DND-41 (cell line): ENCODE measurements at regions not wholly inside any gene's neighbourhood (a gene's known extent, or its start where the extent isn't known, plus 50 kb on each side); places are given as distances from the start of the nearest gene placed in this dataset.
"Not testable (repeated sequence)": the region's sequence is repeated elsewhere in the genome, so short reads cannot be mapped to it uniquely, and the experiment has no call there.

ENCODE experiments used
- ATAC-seq: fragments of 200-7000 bp; cut with Tn5 transposase; 3 replicates; pipeline ENCODE4 v1.9.1; 2021; ENCODE audit warnings: low read depth; ENCODE audit not compliant: insufficient read depth
- DNase-seq: peaks from one replicate; pipeline ENCODE4 v3.0.0-alpha.2; 2020
- H2AFZ ChIP-seq: 2 replicates; pipeline ENCODE4 v1.6.0; 2012; ENCODE audit warnings: low read depth, low read length
- H3K27ac ChIP-seq: 2 replicates; pipeline ENCODE4 v1.5.1; 2012; ENCODE audit warnings: low read length, inconsistent platforms
- H3K27me3 ChIP-seq: fragments of 200-600 bp; sonication (generic); 2 replicates; pipeline ENCODE4 v1.6.0; 2012; ENCODE audit warnings: low read length, mild to moderate bottlenecking, inconsistent platforms; ENCODE audit not compliant: insufficient read depth, poor library complexity
- H3K36me3 ChIP-seq: 2 replicates; pipeline ENCODE4 v1.5.1; 2012; ENCODE audit warnings: low read length, inconsistent platforms; ENCODE audit not compliant: insufficient read depth
- H3K4me1 ChIP-seq: 2 replicates; pipeline ENCODE4 v1.5.1; 2012; ENCODE audit warnings: mild to moderate bottlenecking, low read length; ENCODE audit not compliant: insufficient read depth
- H3K4me2 ChIP-seq: 2 replicates; pipeline ENCODE4 v1.6.0; 2012; ENCODE audit warnings: mild to moderate bottlenecking, moderate library complexity, low read length, inconsistent platforms; ENCODE audit not compliant: insufficient read depth
- H3K4me3 ChIP-seq, 2 experiments: fragments of 200-600 bp in 1 of 2; shearing (Covaris generic) in 1 of 2; 2 replicates each; pipeline ENCODE4 v1.5.1; 2012 to 2016; ENCODE audit warnings: inconsistent platforms in 2 of 2, low read length in 2 of 2, mild to moderate bottlenecking in 2 of 2, low read depth in 1 of 2, moderate library complexity in 1 of 2
- H3K79me2 ChIP-seq: 2 replicates; pipeline ENCODE4 v1.6.0; 2012; ENCODE audit warnings: low read length, inconsistent platforms; ENCODE audit not compliant: insufficient read depth
- H3K9ac ChIP-seq: 2 replicates; pipeline ENCODE4 v1.6.0; 2012; ENCODE audit warnings: low read depth, mild to moderate bottlenecking, inconsistent platforms, low read length, moderate library complexity
- H3K9me3 ChIP-seq: 2 replicates; pipeline ENCODE4 v1.5.1; 2012; ENCODE audit warnings: low read length, moderate library complexity, mild to moderate bottlenecking, inconsistent platforms; ENCODE audit not compliant: insufficient read depth, severe bottlenecking
- H4K20me1 ChIP-seq: 2 replicates; pipeline ENCODE4 v1.6.0; 2012; ENCODE audit warnings: low read length; ENCODE audit not compliant: insufficient read depth
- CTCF ChIP-seq: IDR thresholded peaks from 2 replicates; pipeline ENCODE4 v1.5.1; 2012; ENCODE audit warnings: borderline replicate concordance, low read length, moderate library complexity, mild to moderate bottlenecking; ENCODE audit not compliant: poor library complexity, severe bottlenecking; ENCODE audit errors: extremely low read depth
- EZH2 ChIP-seq: IDR thresholded peaks from 3 replicates; pipeline ENCODE4 v1.6.1; 2012; ENCODE audit warnings: borderline replicate concordance, low read depth, mild to moderate bottlenecking, moderate library complexity, low read length, inconsistent platforms; ENCODE audit not compliant: severe bottlenecking

DNA sequence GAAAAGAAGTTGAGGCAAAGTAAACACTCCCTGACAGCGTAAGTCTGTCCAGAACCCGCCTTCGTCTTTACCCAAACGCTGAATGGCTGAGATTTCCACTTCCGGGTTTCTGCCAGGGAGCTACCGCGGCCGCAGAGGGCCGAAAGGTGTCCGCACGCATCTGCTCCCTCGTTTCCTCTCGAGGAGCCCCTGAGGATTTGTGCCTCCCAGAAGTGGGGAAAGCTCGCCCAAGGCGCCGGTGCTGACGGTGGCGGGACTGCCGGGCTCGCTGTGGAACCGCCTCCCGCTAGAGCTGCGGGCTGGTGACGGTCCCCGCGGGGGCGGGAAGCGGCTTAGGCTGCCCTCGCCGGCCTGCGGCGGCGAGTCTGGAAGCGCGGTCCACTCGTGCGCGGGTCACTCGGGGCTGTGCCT lies 1760.2 kb upstream of the DEFB115 start:
- no peak for ATAC-seq
- H3K9ac ChIP-seq = no peak overlapping the region

GRCh38 chr20:29497684-29498083 lies 1759.8 kb upstream of the DEFB115 start:
- not testable (repeated sequence) for H3K79me2 ChIP-seq, H3K9ac ChIP-seq, ATAC-seq, H3K4me3 ChIP-seq, H3K4me1 ChIP-seq, H4K20me1 ChIP-seq, DNase-seq, H3K27ac ChIP-seq, H2AFZ ChIP-seq, H3K4me2 ChIP-seq, H3K9me3 ChIP-seq, H3K36me3 ChIP-seq, H3K27me3 ChIP-seq

More for the DNA sequence above, 1760.2 kb upstream of the DEFB115 start:
- no peaks in the 10 kb centered on the region for H4K20me1 ChIP-seq
- no peak overlapping the region; the same call in 1 of the 2 replicates for H2AFZ ChIP-seq
- H3K9me3 ChIP-seq = peaks cover 9% of the 10 kb centered on the region
- H3K27ac ChIP-seq = no peak overlapping the region
- no peaks in the 10 kb centered on the region for H3K27me3 ChIP-seq
- DNase-seq = no peak
- H3K4me2 ChIP-seq = no peak overlapping the region
- H3K4me1 ChIP-seq = 0 out of 2 replicates have a peak, but pooled peaks cover 3% of the 10 kb centered on the region
- H3K36me3 ChIP-seq = no peaks in the 10 kb centered on the region
- TF ChIP-seq CTCF (no peak), EZH2 (no peak)
- no peaks in the 10 kb centered on the region for H3K79me2 ChIP-seq
- H3K4me3 ChIP-seq = no peak overlapping the region

GRCh38 chr20:29500738-29501137 lies 1756.7 kb upstream of the DEFB115 start:
- H3K4me1 ChIP-seq, DNase-seq, H3K4me3 ChIP-seq, H3K27me3 ChIP-seq, H3K4me2 ChIP-seq, H3K9ac ChIP-seq, H3K27ac ChIP-seq, H3K79me2 ChIP-seq, H2AFZ ChIP-seq, ATAC-seq, H4K20me1 ChIP-seq, H3K9me3 ChIP-seq, H3K36me3 ChIP-seq: not testable (repeated sequence)

DNA sequence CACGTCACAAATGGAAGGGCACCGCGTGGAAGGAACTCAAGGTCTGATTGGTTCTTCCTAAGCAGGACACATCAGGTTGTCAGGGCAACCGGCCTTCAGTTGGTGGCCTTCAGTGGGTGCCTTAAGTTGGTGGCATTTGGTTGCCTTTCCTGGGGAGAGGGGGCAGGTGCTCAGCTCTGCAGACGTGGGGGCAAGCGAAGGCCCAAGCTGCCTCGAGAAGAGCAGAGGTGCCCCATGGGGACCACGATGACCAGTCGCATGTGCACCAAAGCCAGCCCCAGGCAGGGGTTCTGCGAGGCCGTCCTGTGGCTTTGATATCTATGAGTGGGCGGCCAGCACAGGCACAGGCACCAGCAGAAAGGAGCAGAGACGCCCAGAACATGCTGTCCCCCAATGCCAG lies 1742.8 kb upstream of the DEFB115 start:
- not testable (repeated sequence) for H3K79me2 ChIP-seq, H4K20me1 ChIP-seq, H3K36me3 ChIP-seq, ATAC-seq, H3K9ac ChIP-seq, H3K4me3 ChIP-seq, H3K27me3 ChIP-seq, H2AFZ ChIP-seq, H3K4me2 ChIP-seq, DNase-seq
- H3K4me1 ChIP-seq = peaks cover 51% of the 10 kb centered on the region
- H3K9me3 ChIP-seq = peaks cover 20% of the 10 kb centered on the region
- H3K27ac ChIP-seq = peak overlapping the region; percentile 95

- H3K4me2 ChIP-seq, H4K20me1 ChIP-seq, H3K79me2 ChIP-seq, H3K36me3 ChIP-seq, H3K4me3 ChIP-seq, ATAC-seq, H2AFZ ChIP-seq, H3K27me3 ChIP-seq: not testable (repeated sequence)
- Histone ChIP-seq H3K27ac (peak overlapping the region; percentile 95; the same call in 1 of the 2 replicates), H3K4me1 (peaks cover 72% of the 10 kb centered on the region), H3K9ac (peak overlapping the region; percentile 45; the same call in 1 of the 2 replicates), H3K9me3 (peaks cover 11% of the 10 kb centered on the region)
- DNase-seq = peak; percentile 79
Observed at GRCh38 chr20:29516847-29517246, 1740.6 kb upstream of the DEFB115 start.
